GM18867 (cell line): ENCODE measurements at regions not wholly inside any gene's neighbourhood (a gene's known extent, or its start where the extent isn't known, plus 50 kb on each side); places are given as distances from the start of the nearest gene placed in this dataset.

Experiments used
- ATAC-seq: cut with Tn5 transposase; IDR thresholded peaks from one replicate; pipeline ENCODE4 v1.9.1; 2021; ENCODE audit warnings: mild to moderate bottlenecking, moderate library complexity; ENCODE audit not compliant: unreplicated experiment

DNA sequence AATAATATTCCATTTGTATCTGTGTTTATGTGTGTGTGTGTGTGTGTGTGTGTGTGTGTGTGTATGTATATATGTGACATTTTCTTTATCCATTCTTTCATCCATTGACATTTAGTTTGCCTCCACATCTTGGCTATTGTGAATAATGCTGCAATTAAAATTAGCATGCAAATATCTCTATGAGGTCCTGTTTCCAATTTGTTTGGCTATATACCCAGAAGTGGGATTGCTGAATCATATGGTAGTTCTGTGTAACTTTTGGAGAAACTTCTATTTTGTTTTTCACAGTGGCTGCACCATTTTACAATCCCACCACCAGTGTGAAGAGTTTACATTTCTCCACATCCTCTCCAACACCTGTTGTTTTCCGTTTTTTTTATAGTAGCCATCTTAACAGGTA, 53.1 kb downstream of the CH25H start:
- ATAC-seq = no peak

DNA sequence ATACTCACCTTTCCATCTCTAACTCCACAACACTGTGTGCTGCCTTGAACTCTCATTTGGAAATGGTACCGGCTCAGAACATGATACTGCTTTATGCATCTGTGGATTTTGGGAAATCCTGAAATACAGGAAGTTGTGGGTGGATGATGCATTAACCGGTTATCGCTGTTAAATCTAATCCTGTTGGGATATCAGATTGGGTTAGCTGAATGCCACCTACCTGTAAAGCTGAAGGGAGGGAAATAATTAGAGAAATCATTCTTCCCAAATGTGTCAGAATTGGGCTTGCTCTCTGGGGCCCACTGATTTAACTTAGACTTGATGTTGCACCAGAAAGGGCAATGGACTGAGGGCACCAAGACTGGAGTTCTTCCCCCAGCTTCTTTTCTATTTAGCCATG, 54.0 kb downstream of the CH25H start:
- ATAC-seq = no peak

DNA sequence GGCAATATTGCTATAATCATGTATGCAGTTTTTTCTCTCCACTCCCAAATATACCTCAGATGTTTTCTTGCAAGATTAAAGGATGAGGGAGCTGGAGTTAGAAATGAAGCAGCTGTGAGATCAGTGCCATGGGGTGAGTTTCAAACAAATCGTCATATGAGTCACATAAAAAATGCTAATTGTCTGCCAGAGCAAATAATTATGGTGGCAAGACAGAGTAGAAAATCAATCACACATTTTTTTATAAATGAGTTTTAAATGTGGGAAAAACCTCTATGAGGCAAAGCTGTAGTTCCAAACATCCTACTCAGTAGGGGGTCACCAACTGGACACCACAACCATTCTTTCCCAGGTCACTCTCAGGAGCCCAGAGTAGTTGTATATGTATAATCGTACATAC, 55.3 kb downstream of the CH25H start:
- no peak for ATAC-seq

DNA sequence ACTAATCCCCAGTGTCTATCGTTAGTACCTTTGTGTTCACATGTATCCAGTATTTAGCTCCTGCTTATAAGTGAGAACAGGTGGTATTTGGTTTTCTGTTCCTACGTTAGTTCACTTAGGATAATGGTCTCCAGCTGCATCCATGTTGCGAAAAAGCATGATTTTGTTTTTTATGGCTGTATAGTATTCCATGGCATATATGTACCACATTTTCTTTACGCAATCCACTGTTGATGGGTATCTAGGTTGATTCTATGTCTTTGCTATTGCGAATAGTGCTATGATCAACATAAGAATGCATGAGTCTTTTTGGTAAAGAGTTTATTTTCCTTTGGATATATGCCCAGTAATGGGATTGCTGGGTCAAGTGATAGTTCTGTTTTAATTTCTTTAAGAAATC, 59.1 kb downstream of the CH25H start:
- ATAC-seq = no peak

DNA sequence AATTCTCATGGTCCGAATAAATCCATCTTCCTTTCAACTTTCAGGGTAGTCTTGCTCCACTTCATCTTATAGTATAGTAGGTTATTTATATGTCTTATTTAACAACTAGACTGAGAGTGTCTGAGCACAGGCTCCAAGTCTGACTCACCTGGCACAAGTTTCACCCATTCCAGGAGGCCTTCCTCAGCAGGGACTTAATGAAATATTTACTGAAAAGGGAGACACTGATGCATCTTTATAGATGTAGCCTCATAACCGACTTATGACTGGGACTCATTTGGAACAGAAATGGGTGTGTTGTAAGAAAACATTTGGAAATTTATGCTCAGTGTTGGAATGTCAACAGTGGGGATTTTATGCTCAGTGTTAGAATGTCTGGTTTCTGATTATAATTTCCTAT, 59.9 kb downstream of the CH25H start:
- ATAC-seq = no peak

DNA sequence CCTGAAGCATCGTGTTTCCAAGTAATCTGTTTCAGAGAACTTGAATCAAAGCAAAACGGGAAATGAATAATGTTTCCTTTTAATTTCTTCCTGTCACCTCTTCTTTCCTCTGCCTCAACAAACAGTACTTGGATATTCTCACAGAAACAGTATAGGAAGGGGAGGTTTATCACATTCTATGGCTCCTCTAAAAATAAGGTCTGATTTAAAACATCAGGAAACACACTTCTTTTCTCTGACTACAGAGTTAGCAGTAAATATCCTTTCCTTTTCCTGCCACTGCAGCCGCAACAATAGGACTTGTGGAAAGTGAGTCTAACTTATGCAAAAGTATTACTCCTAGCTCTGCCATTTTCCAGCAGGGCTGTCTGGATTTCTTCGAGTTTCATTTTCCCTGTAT, 62.3 kb downstream of the CH25H start:
- no peak for ATAC-seq

DNA sequence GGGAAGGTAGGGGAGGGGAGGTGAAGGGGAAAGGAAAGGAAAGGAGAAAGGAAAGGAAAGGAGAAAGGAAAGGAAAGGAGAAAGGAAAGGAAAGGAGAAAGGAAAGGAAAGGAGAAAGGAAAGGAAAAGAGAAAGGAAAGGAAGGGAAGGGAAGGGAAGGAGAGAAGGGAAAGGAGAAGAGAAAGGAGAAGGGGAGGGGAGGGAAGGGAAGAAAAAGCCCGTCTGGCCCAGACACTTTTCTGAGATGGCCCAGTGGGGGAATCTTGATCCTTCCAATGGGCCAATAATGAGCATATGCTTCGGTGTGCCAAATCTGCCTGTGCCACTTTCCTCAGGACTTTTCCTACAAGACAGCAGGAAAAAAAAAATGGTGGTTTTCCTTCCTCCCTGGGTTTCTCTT, 64.5 kb downstream of the CH25H start:
- ATAC-seq = no peak

DNA sequence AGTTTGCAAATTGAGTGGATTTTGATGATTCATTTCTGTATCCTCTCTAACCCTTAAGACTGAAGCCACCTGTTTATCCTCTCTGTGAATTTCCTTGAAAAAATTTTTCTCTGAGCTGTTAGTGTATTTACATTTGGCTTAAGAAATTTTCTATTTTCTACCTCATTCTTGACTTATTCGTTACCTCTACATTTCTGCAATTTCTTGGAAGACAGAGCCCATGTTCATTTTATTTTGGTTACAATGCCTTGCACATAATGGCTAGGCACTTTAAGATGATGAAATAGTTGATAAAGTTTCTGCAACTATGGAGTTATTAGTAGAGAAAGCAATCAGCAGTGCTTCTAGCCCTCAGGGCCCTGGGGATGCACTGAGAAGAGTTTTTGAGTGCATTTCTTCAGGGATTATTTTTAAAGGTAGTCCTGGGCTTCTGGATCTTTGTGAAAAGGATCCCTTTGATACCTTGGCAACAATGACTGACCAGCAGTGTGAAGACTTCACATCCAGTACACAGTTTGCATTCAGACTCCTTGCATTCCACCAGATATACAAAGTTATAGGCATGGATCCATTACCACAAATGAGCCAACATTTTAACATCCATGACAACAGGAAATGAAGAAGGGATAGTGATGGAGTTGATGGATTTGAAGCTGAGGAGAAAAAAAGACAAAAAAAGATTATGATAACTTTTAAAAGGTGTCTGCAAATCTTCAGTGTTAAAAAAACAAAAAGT, 68.2 kb downstream of the CH25H start:
- no peak for ATAC-seq

DNA sequence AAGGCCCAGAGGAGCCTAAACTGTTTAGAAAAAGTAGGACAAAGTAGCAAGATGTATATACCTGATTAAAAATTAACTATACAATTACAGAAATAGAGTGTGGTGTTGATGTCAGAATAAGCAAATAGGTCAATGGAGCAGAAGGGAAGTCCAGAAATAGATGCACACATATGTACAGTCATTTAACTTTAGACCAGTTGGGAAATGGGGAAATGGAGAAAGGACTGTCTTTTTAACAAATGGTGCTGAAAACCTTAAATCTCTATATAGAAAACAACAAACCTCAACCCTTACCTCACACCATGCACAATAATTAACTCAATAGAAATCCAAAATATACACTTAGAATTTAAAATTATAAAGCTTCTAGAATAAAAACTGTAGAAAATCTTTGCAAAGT, 72.2 kb downstream of the CH25H start:
- peak; percentile 49 for ATAC-seq

DNA sequence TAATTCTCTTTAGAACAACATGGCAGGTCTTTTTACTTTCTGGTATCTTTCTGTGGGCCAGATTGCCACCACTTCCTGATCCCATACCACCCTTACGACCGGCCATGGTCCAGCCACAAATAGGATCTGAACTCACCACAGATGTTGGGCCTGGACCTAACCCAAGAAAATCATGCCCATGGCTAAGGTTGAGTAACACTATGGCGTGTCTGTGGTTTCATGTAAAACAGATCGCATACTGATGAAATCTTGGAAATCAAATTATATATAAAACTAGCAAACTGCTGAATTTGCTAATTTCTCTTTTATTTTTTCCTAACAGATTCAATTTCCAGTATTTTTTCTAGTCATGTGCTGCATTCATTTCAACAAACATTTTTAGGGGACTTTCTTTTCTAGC, 77.2 kb downstream of the CH25H start:
- no peak for ATAC-seq

DNA sequence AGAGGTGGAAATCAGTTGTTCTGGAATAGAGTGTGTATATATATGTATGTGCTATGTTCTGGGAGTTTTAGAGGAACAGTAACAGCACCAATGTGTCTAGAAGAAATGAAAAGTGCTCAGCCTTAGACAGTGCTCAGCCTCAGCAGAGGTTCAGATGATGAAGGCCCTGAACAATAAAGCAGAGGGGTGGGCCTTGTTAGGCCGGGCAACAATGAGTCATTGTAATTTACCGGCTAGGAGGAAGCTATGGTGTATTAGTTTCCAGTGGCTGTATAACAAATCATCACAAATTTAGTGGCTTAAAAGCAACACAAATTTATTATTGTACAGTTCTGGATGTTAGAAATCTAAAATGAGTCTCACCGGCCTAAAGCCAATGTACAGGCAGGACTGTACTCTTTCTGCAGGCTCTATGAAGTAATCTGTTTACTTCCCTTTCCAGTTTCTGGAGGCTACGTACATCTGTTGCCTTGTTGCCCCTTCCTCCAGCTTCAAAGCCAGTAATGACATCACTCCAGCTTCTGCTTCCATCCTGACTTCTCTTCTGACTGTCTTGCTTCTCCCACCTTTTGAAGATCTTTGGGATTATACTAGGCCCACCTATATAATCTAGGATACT, 84.6 kb downstream of the CH25H start:
- no peak for ATAC-seq

DNA sequence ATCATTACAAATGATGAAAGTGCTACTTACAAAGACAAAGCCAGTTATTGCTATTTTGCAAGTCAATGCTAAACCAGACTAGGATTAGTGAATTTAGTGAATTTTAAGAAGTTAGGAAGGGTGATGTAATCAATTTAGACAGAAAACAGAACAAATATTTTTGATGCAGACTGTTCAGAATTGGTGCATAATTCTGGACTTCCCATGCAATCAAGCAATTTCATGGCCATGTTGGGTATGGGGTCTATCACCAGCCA, 85.4 kb downstream of the CH25H start:
- no peak for ATAC-seq

DNA sequence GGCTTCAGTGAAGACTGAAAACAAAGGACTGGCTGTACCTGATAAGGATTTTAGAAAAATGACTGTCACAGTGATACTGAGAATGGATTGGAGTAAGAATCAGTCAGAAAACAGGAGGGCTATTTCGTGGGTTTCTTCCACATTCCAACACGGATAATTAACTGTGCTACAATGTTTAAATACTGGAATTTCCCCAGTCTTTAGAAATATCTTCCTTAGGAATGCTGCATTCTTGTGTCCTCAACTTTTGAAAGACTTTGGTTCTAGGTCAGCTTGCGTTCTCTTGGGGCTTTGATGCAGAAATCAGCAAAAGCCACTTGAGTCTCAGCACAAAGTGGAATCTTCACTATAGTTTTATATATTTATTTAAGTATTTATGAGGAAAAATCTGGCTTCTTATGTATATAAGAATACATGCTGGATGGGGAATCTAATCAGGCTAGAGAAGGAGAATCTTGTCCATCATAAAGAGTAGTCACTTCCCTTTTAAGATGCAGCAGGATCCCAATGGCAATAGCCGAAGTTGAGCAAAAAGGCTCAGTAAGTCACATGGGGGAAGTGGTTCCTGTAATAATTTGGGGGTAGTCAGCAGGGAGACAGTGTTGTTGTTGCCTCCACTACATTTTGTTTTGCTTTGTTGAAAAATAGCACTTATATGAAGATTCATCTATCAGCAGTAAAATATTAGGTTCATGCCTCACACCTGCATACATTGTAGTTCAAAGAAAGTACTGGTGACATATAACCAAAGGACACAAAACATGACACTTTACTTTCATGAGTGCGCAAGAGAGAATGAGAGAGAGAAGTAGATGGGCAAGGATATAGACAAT, 86.0 kb downstream of the CH25H start:
- no peak for ATAC-seq

DNA sequence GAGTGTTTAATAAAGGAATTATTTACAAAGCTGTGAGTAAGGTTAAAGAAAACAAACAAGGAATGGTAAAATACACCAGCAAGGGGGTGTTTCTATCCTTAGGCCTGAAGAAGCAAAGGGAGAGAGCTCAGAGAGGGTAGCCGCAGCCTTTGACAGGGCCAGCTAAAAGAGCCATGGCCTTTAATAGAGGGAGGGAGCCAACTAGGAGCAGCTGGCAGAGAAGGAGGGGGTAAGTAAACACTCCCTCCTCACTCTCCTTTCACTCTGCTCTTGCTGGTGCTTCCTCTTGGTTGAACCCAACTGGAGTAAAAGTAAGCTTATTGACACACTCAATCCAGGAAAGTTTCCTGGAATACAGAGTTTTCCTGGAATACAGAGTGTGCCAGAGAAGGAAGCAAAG, 87.5 kb downstream of the CH25H start:
- ATAC-seq = no peak

DNA sequence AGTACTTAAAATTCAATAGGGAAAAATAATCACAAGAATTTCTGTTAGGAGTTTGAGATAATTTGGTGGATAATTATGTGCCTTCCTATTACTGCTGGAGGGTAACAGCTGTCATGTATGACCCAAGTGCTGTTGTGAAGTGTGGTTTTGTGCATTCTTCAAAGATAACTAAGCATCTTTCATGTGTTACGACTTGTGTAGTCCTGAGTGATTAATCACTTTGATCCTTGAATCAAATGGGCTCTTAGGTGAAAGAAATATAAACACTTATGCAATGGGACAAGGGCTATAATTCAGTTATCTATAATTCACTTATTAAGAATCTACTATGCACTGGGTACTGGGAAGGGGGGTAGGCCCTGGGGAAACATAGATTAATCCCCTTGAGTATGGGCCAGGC, 89.0 kb downstream of the CH25H start:
- no peak for ATAC-seq

DNA sequence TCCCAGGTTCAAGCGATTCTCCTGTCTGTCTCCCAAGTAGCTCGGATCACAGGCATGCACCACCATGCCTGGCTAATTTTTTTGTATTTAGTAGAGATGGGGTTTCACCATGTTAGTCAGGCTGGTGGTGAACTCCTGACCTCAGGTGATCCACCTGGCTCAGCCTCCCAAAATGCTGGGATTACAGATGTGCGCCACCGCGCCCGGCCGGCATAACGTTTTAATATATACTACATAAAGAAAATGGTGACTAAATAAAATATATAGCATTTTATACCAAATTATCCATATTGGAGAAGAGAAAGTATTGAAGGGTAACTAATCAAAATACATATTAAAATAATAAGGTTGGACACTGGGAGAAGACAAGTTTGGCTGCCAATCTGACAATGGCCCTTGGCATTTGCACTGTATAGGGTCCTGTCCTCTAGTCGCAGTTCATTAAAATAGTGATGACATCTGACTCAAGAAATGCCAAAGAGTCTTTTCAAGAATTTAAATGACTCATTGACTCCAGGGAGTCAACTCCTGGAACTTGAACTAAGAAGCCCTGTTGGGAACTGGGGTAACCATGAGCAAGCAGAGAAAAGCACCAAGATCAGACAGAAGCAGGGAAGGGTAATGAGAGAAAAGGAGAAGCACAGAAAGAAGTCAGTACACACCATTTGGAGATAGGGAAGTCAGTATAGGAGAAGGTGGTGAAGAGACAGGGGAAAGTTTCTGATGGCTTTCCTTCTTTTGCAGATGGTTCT, 91.1 kb downstream of the CH25H start:
- no peak for ATAC-seq

DNA sequence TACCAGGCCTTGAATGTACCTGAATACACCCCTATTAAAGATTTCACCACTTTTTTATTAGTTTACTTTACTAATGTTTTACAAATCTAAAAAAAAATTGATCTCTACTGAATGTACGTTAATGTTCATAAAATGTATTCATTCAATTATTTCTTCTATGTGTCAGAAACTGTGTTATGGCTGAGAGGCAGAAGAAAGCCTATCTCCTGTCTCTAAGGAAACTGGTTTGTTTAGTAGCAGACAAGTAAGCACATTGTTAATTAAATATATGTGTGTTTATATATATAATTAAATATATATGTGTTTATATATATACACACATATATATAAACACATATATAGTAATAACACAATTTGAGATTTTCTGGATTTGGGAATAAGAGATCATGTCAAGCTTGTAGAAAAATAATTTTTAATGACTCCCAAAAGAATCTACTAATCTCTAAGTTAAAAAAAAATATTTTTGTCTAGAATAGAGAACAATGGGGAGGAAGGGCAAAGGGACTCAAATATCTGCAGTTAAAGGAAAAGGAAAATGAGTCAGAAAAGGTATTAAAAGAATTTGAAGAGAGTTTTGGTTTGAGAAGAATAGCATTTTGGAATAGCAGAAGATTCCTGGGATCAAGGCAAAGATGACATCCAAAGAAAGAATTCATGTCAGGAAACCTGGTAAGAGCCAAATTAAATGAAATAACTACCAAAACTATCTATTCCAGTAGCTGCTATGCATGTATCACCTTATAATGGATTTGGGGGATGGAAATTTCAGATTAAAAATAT, 92.1 kb downstream of the CH25H start:
- ATAC-seq = no peak

DNA sequence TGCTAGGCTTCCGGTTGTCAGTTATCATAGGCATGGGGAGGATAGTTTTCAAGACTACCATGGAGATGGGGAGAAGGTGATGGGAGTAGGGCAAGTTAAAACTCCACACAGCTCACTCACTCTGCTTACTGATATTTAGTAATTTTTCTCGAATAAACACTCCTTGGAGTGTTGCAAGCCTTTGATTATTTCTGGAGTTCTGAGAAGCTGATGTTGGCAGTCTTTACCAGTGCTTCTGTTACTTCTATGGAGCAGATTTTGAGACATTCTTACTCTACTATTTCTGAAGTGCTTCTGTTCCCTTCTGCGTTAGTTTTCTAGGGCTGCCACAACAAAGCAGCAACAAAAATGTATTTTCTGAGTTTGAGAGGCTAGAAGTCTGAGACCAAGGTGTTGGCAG, 104.4 kb downstream of the CH25H start:
- no peak for ATAC-seq

DNA sequence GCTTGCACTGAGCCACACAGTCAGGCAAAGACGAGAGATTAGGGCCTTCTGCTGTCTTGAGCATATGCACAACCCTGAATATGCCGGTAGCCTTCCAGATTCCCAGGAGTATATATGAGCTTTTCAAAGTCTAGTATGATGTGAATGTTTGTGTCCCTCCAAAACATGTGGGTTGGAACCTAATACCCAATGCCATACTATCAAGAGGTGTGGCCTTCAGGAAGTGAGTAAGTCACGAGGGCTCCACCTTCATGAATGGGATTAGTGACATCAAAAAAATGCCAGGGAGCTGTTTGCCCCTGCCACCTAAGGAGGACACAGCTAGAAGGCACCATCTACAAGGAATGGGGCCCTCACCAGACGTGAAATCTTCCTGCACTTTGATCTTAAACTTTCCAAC, 105.2 kb downstream of the CH25H start:
- ATAC-seq = no peak

DNA sequence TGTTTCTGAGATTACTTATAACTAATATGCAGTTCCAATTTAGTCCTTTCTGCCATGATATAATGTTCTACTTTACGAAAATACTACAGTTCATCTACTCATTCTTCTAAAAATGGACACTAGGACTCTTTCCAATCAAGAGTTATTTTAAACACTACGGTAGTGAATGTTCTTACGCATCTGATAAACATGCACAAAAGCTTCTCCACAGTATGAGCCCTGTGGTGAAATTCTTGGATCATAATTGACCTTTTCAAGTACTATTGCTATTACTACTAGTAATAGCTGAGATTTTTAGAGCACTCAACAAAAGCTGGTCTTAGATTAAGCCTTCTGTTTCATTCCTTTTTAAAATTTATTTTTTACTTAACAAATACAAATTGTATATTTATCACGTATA, 106.4 kb downstream of the CH25H start:
- ATAC-seq = no peak

DNA sequence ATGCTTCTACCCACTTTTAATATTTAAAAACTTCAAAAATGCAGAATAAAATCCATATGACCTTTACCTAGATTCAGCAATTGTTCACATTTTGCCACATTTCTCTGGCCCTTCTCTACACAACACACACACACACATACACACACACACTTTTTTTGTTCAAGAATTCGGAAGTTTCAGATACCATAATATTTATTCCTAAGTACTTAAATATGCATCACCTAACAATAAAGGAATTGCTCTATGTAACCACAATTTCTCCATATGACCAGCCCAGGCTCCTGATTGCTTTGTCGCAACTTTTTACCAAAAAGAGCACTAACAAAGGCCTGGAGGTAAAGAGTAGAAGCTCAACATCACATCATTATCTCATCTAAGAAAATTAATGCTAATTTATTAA, 106.6 kb downstream of the FAS start:
- ATAC-seq = no peak
